ENCODE measurements at regions not wholly inside any gene's neighbourhood (a gene's known extent, or its start where the extent isn't known, plus 50 kb on each side); places are given as distances from the start of the nearest gene placed in this dataset.

GRCh38 chr2:235183786-235184185, 232.0 kb downstream of the SH3BP4 start:
- TF ChIP-seq CTCF (conservative IDR thresholded peaks at IDR 0.05 in 1 of 2, IDR thresholded peaks at IDR 0.05 in 1 of 2; ENCODE audit: extremely low read depth in 1 of 2, insufficient read depth in 1 of 2, low read depth in 1 of 2, low read length in 2 of 2) = no peak
- TF ChIP-seq EZH2 (IDR thresholded peaks at IDR 0.05; ENCODE audit: borderline replicate concordance, low read length) = no peak
